Brain microvascular endothelial cell (primary cell): ENCODE measurements at regions not wholly inside any gene's neighbourhood (a gene's known extent, or its start where the extent isn't known, plus 50 kb on each side); places are given as distances from the start of the nearest gene placed in this dataset.
"Not testable (repeated sequence)": the region's sequence is repeated elsewhere in the genome, so short reads cannot be mapped to it uniquely, and the experiment has no call there.

Experiments used
- DNase-seq: peaks from one replicate; pipeline ENCODE4 v3.0.0-alpha.2; 2020
- H3K27ac ChIP-seq: fragments of 250-450 bp; sonication (Bioruptor Pico); 2 replicates; pipeline ENCODE4 v1.5.1; 2020; ENCODE audit warnings: mild to moderate bottlenecking, moderate library complexity
- H3K27me3 ChIP-seq: fragments of 250-450 bp; sonication (Bioruptor Pico); replicated peaks from 2 replicates; pipeline ENCODE4 v1.5.1; 2020; ENCODE audit warnings: mild to moderate bottlenecking
- H3K36me3 ChIP-seq: fragments of 250-450 bp; sonication (Bioruptor Pico); replicated peaks from 2 replicates; pipeline ENCODE4 v1.5.1; 2020; ENCODE audit warnings: mild to moderate bottlenecking
- H3K4me3 ChIP-seq: 2 replicates; pipeline ENCODE4 v1.5.1; 2011; ENCODE audit warnings: low read depth, mild to moderate bottlenecking, control low read depth, low read length, moderate library complexity
- in situ Hi-C: cut with HindIII; loops from 2 replicates; pipeline ENCODE4 v1.10.0; 2017; ENCODE audit warnings: low sequenced_read_pairs, low pct_ligation_motif_present
- TF ChIP-seq, protein P1 (sequence below): IDR thresholded peaks from 2 replicates; pipeline ENCODE4 v1.5.1; 2011; ENCODE audit warnings: low read depth, mild to moderate bottlenecking, moderate library complexity, low read length, control low read depth, inconsistent platforms; ENCODE audit errors: missing control alignments

- TF ChIP-seq, protein P1, sequence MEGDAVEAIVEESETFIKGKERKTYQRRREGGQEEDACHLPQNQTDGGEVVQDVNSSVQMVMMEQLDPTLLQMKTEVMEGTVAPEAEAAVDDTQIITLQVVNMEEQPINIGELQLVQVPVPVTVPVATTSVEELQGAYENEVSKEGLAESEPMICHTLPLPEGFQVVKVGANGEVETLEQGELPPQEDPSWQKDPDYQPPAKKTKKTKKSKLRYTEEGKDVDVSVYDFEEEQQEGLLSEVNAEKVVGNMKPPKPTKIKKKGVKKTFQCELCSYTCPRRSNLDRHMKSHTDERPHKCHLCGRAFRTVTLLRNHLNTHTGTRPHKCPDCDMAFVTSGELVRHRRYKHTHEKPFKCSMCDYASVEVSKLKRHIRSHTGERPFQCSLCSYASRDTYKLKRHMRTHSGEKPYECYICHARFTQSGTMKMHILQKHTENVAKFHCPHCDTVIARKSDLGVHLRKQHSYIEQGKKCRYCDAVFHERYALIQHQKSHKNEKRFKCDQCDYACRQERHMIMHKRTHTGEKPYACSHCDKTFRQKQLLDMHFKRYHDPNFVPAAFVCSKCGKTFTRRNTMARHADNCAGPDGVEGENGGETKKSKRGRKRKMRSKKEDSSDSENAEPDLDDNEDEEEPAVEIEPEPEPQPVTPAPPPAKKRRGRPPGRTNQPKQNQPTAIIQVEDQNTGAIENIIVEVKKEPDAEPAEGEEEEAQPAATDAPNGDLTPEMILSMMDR = no peak
- H3K27me3 ChIP-seq = no peaks in the 10 kb centered on the region
- no peak overlapping the region for H3K27ac ChIP-seq
- H3K36me3 ChIP-seq = no peaks in the 10 kb centered on the region
- no peak for DNase-seq
- in situ Hi-C loops = no loop called here
- no peak overlapping the region for H3K4me3 ChIP-seq
Observed at GRCh38 chr4:170697845-170698244, 608.1 kb upstream of the AADAT start.

DNA sequence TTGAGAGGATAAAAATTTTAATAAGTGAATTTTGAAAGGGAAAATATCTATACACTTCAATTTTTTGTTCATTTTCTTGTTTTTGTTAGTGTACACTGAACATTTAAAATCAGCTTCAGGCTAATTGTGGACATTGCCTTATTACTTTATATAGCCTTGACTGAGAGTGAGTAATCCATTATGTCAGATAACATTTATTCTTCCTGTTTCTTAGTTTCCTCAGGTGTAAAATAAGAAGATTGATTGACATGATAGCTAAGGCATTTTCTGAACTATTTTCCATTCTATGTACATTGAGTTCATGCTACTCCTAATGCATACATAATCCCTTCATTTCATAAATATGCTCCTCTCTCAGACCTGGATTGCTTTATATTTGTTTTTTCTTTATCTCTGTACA lies 607.3 kb upstream of the AADAT start:
- in situ Hi-C loops = no loop called here
- H3K27ac ChIP-seq = no peak overlapping the region
- no peaks in the 10 kb centered on the region for H3K27me3 ChIP-seq
- H3K36me3 ChIP-seq = no peaks in the 10 kb centered on the region
- TF ChIP-seq, protein P1 = no peak
- no peak for DNase-seq
- H3K4me3 ChIP-seq = no peak overlapping the region

- Histone ChIP-seq H3K36me3 (no peaks in the 10 kb centered on the region), H3K27ac (no peak overlapping the region)
- in situ Hi-C loops = no loop called here
Observed at GRCh38 chr4:170691168-170691567, 601.4 kb upstream of the AADAT start.

DNA sequence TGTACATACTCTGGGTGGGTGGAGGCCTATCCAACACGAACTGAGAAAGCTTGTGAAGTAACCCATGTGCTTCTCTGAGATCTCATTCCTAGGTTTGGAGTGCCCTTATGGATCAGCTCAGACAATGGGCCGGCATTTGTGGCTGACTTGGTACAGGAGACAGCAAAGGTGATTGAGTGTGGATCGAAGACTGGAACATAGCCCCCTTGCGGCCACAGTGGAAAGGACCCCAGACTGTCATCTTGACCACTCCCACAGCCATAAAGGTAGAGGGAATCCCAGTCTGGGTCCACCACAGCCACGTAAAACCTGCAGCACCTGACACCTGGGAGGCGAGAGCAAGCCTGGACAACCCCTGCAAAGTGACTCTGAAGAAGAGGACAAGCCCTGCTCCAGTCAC lies 598.0 kb upstream of the AADAT start:
- no peak overlapping the region for H3K4me3 ChIP-seq
- in situ Hi-C loops = no loop called here
- TF ChIP-seq, protein P1 = no peak

More at GRCh38 chr4:170691168-170691567, 601.4 kb upstream of the AADAT start:
- TF ChIP-seq, protein P1 = no peak
- H3K27me3 ChIP-seq = no peaks in the 10 kb centered on the region
- no peak overlapping the region for H3K4me3 ChIP-seq
- no peak for DNase-seq

GRCh38 chr4:170685701-170686100 lies 595.9 kb upstream of the AADAT start:
- DNase-seq, H3K27ac ChIP-seq, H3K4me3 ChIP-seq, in situ Hi-C loops, H3K36me3 ChIP-seq, H3K27me3 ChIP-seq: not testable (repeated sequence)

More for the DNA sequence above, 598.0 kb upstream of the AADAT start:
- Histone ChIP-seq H3K27ac (no peak overlapping the region), H3K27me3 (no peaks in the 10 kb centered on the region), H3K36me3 (no peaks in the 10 kb centered on the region)
- no peak for DNase-seq

DNA sequence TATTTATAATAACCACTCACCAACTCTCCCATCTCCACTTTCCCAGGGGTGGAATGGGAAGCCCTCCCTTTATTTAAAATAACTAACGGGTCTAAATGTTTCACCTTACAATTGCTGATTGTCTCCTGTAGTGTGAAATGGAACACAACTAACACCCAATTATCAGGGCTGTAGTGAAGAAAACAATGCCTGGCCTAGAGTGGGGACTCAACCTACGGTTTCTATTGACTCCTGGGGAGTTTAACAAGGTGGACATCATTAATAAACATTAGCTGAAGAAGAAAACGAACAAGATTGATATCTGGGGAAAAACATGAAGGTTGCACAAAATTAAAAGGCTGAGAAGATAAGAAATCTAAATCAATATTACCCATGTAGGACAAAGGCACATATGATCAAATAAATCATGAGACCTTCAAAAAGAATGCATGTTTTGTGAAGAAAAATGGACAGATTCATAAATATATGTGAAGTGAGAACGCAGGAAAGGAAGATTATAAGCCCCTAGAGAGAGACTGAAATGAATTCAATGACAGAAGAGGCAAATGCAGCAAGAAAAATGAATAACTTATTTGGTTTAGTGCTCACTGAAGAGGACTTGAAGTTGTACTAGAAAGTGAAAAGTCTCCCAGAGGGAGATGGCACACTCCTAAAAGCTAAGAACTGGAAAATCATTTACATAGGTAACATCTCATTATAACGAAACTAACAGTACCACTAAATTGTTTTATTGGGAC lies 593.0 kb upstream of the AADAT start:
- H3K4me3 ChIP-seq = no peak overlapping the region
- DNase-seq = no peak
- H3K36me3 ChIP-seq = no peaks in the 10 kb centered on the region
- TF ChIP-seq, protein P1 = no peak
- in situ Hi-C loops = no loop called here
- H3K27me3 ChIP-seq = no peaks in the 10 kb centered on the region
- no peak overlapping the region for H3K27ac ChIP-seq

- in situ Hi-C loops, DNase-seq, H3K4me3 ChIP-seq, H3K27me3 ChIP-seq, H3K27ac ChIP-seq, H3K36me3 ChIP-seq: not testable (repeated sequence)
Observed at GRCh38 chr4:170682087-170682486, 592.3 kb upstream of the AADAT start.
